SK-N-SH (cell line): ENCODE measurements at regions not wholly inside any gene's neighbourhood (a gene's known extent, or its start where the extent isn't known, plus 50 kb on each side); places are given as distances from the start of the nearest gene placed in this dataset.

Source experiments
- CTCF ChIA-PET: fragments of 300-600, 350-600 bp; formaldehyde crosslinking; extraction: SDS; loops from one replicate; lab custom pipeline; 2021; lab: Yijun Ruan, JAX
- POLR2A ChIA-PET: fragments of 350-600 bp; sonication (Branson Sonifier 250); formaldehyde crosslinking; extraction: SDS; loops from one replicate; lab custom pipeline; 2020; ENCODE audit warnings: antibody characterized with exemption, inconsistent platforms; lab: Yijun Ruan, JAX
- DNase-seq: peaks from one replicate; pipeline ENCODE4 v3.0.0; 2012
- H2AFZ ChIP-seq: fragments of 200-600 bp; sonication (generic); 2 replicates; pipeline ENCODE4 v1.8.1; 2016; ENCODE audit warnings: antibody characterized with exemption, mild to moderate bottlenecking, low read depth
- H3F3A ChIP-seq: fragments of 200-600 bp; sonication (generic); replicated peaks from 2 replicates; pipeline ENCODE3; 2016; ENCODE audit warnings: antibody characterized with exemption, mild to moderate bottlenecking; ENCODE audit not compliant: insufficient read depth
- H3K27ac ChIP-seq, 2 experiments: fragments of 200-500 bp in 1 of 2; fragments of 200-600 bp in 1 of 2; sonication (Bioruptor generic) in 1 of 2; sonication (generic), shearing (Covaris generic) in 1 of 2; 2 replicates each; pipeline versions ENCODE4 v1.5.1 to v1.6.1; 2014 to 2016; ENCODE audit warnings: low read depth in 2 of 2, inconsistent platforms in 1 of 2, low read length in 1 of 2, mild to moderate bottlenecking in 1 of 2, mixed read lengths in 1 of 2
- H3K27me3 ChIP-seq: fragments of 200-600 bp; sonication (generic), shearing (Covaris generic); 2 replicates; pipeline ENCODE4 v1.6.1; 2016; ENCODE audit warnings: mixed run types; ENCODE audit not compliant: insufficient read depth
- H3K36me3 ChIP-seq, 2 experiments: fragments of 200-500 bp in 1 of 2; fragments of 200-600 bp in 1 of 2; sonication (Bioruptor generic) in 1 of 2; sonication (generic) in 1 of 2; replicated peaks in 1 of 2; 2 replicates each; pipeline versions ENCODE3 to v1.5.1; 2014 to 2016; ENCODE audit warnings: low read length in 1 of 2, mild to moderate bottlenecking in 1 of 2; ENCODE audit not compliant: insufficient read depth in 2 of 2, control insufficient read depth in 1 of 2
- H3K4me1 ChIP-seq, 2 experiments: fragments of 200-500 bp in 1 of 2; fragments of 200-600 bp in 1 of 2; sonication (Bioruptor generic) in 1 of 2; sonication (generic), shearing (Covaris generic) in 1 of 2; 2 replicates each; pipeline versions ENCODE4 v1.5.1 to v1.6.1; 2014 to 2016; ENCODE audit warnings: low read depth in 1 of 2, low read length in 1 of 2, mixed run types in 1 of 2; ENCODE audit not compliant: insufficient read depth in 2 of 2, control insufficient read depth in 1 of 2
- H3K4me2 ChIP-seq: fragments of 200-600 bp; sonication (generic), shearing (Covaris generic); 2 replicates; pipeline ENCODE4 v1.6.1; 2017; ENCODE audit warnings: mixed run types
- H3K4me3 ChIP-seq, 2 experiments: fragments of 200-500 bp in 1 of 2; fragments of 200-600 bp in 1 of 2; sonication (Bioruptor generic) in 1 of 2; sonication (generic), shearing (Covaris generic) in 1 of 2; 2 replicates each; pipeline versions ENCODE4 v1.5.1 to v1.8.1; 2014 to 2016; ENCODE audit warnings: low read depth in 2 of 2, inconsistent platforms in 1 of 2, low read length in 1 of 2, mild to moderate bottlenecking in 1 of 2, mixed read lengths in 1 of 2, moderate library complexity in 1 of 2
- H3K79me2 ChIP-seq: fragments of 200-600 bp; sonication (generic); 2 replicates; pipeline ENCODE4 v1.8.1; 2017; ENCODE audit warnings: mild to moderate bottlenecking; ENCODE audit not compliant: insufficient read depth
- H3K9ac ChIP-seq: fragments of 200-600 bp; sonication (generic); 2 replicates; pipeline ENCODE4 v1.6.1; 2017; ENCODE audit warnings: mixed run types
- H3K9me2 ChIP-seq: fragments of 200-600 bp; sonication (generic); 2 replicates; pipeline ENCODE4 v1.6.1; 2017; ENCODE audit warnings: mixed run types
- H3K9me3 ChIP-seq: fragments of 200-600 bp; sonication (generic); 2 replicates; pipeline ENCODE4 v1.6.1; 2017; ENCODE audit warnings: mixed run types, mild to moderate bottlenecking, moderate library complexity
- H4K20me1 ChIP-seq: fragments of 200-600 bp; sonication (generic); 2 replicates; pipeline ENCODE4 v1.6.1; 2017; ENCODE audit warnings: mild to moderate bottlenecking, mixed run types; ENCODE audit not compliant: insufficient read depth
- CTCF ChIP-seq: fragments of 200-600 bp; sonication (generic); IDR thresholded peaks from 2 replicates; pipeline ENCODE4 v1.6.1; 2017; ENCODE audit warnings: antibody characterized with exemption, mild to moderate bottlenecking, moderate library complexity
- FOXM1 ChIP-seq: IDR thresholded peaks from 2 replicates; pipeline ENCODE4 v1.4.0; 2012; ENCODE audit warnings: low read depth, mild to moderate bottlenecking
- GABPA ChIP-seq: IDR thresholded peaks from 2 replicates; pipeline ENCODE4 v1.4.0; 2012; ENCODE audit warnings: low read depth, mild to moderate bottlenecking
- GATA2 ChIP-seq: sonication (generic); formaldehyde crosslinking; IDR thresholded peaks from 2 replicates; pipeline ENCODE4 v1.5.0; 2020; ENCODE audit warnings: mild to moderate bottlenecking, missing genetic modification reagents
- IRF3 ChIP-seq: fragments of 150-350 bp; IDR thresholded peaks from 2 replicates; pipeline ENCODE4 v1.6.1; 2016; ENCODE audit warnings: mild to moderate bottlenecking, low read depth, low read length
- MEF2A ChIP-seq: IDR thresholded peaks from 2 replicates; pipeline ENCODE4 v1.4.0; 2012; ENCODE audit warnings: low read depth, borderline replicate concordance
- NFIC ChIP-seq: IDR thresholded peaks from 2 replicates; pipeline ENCODE4 v1.4.0; 2012; ENCODE audit warnings: borderline replicate concordance
- NRF1 ChIP-seq: IDR thresholded peaks from 2 replicates; pipeline ENCODE4 v1.6.1; 2012; ENCODE audit warnings: low read depth, mild to moderate bottlenecking, low read length
- PBX3 ChIP-seq: IDR thresholded peaks from 2 replicates; pipeline ENCODE4; 2012
- RAD21 ChIP-seq: IDR thresholded peaks from 2 replicates; pipeline ENCODE4 v1.6.1; 2012; ENCODE audit warnings: mild to moderate bottlenecking, low read length
- REST ChIP-seq: IDR thresholded peaks from 2 replicates; pipeline ENCODE4 v1.6.1; 2012; ENCODE audit warnings: mild to moderate bottlenecking, low read depth, low read length, moderate library complexity
- RXRA ChIP-seq: IDR thresholded peaks from 2 replicates; pipeline ENCODE4 v1.4.0; 2012; ENCODE audit warnings: low read depth, mild to moderate bottlenecking, borderline replicate concordance
- SIN3A ChIP-seq: IDR thresholded peaks from 2 replicates; pipeline ENCODE4 v1.6.1; 2012; ENCODE audit warnings: low read depth, mild to moderate bottlenecking, low read length, moderate library complexity, borderline replicate concordance
- TCF12 ChIP-seq: IDR thresholded peaks from 2 replicates; pipeline ENCODE4 v1.4.0; 2012
- USF1 ChIP-seq: IDR thresholded peaks from 2 replicates; pipeline ENCODE4 v1.4.0; 2012; ENCODE audit warnings: low read depth, borderline replicate concordance
- YY1 ChIP-seq: IDR thresholded peaks from 2 replicates; pipeline ENCODE4 v1.4.0; 2012; ENCODE audit warnings: low read depth, mild to moderate bottlenecking
- WGBS: methylation state at CpG from one replicate; pipeline ENCODE4 v1.1.6; 2017; ENCODE audit warnings: low lambda C conversion rate; 5-methylcytosine and 5-hydroxymethylcytosine counted together

GRCh38 chr11:23012930-23013329 lies 152.7 kb upstream of the CCDC179 start:
- no peaks in the 10 kb centered on the region for H3K79me2 ChIP-seq
- 90% methylated on average over 2 of the region's 2 CpGs for WGBS
- no peaks in the 10 kb centered on the region for H4K20me1 ChIP-seq
- H3K9me2 ChIP-seq = no peaks in the 10 kb centered on the region; the same call in 1 of the 2 replicates
- H3K9ac ChIP-seq = no peak overlapping the region
- no peak overlapping the region for H3K4me2 ChIP-seq
- H3K4me3 ChIP-seq = no peak overlapping the region
- H3K36me3 ChIP-seq = no peaks in the 10 kb centered on the region
- H2AFZ ChIP-seq = no peak overlapping the region
- no peak for DNase-seq
- no peaks in the 10 kb centered on the region for H3F3A ChIP-seq
- POLR2A ChIA-PET = no interaction called here
- no peaks in the 10 kb centered on the region for H3K27me3 ChIP-seq
- no peaks in the 10 kb centered on the region for H3K9me3 ChIP-seq
- no peak overlapping the region for H3K27ac ChIP-seq
- H3K4me1 ChIP-seq = no peaks in the 10 kb centered on the region
- CTCF ChIA-PET = no interaction called here
- TF ChIP-seq CTCF = no peak
- no peak for TF ChIP-seq IRF3
- TF ChIP-seq RAD21 = no peak
- TF ChIP-seq REST = no peak
- TF ChIP-seq NFIC = no peak
- TF ChIP-seq USF1 = no peak
- TF ChIP-seq SIN3A = no peak
- no peak for TF ChIP-seq FOXM1
- no peak for TF ChIP-seq MEF2A
- no peak for TF ChIP-seq RXRA
- TF ChIP-seq YY1 = no peak
- no peak for TF ChIP-seq GABPA
- no peak for TF ChIP-seq PBX3
- TF ChIP-seq NRF1 = no peak
- TF ChIP-seq TCF12 = no peak
- TF ChIP-seq GATA2 (CRISPR knock-in tag) = no peak
